BLaER1 (cell line): ENCODE measurements at regions not wholly inside any gene's neighbourhood (a gene's known extent, or its start where the extent isn't known, plus 50 kb on each side); places are given as distances from the start of the nearest gene placed in this dataset.
"Not testable (repeated sequence)": the region's sequence is repeated elsewhere in the genome, so short reads cannot be mapped to it uniquely, and the experiment has no call there.

Experiments used
- H3K27ac ChIP-seq: shearing (Covaris generic); formaldehyde crosslinking; 2 replicates; pipeline ENCODE4 v1.8.1; 2022
- H3K27me3 ChIP-seq: shearing (Covaris generic); formaldehyde crosslinking; 2 replicates; pipeline ENCODE4 v1.8.1; 2022
- H3K36me3 ChIP-seq: shearing (Covaris generic); formaldehyde crosslinking; 2 replicates; pipeline ENCODE4 v1.8.1; 2022
- H3K4me1 ChIP-seq: shearing (Covaris generic); formaldehyde crosslinking; 2 replicates; pipeline ENCODE4 v1.8.1; 2022
- H3K4me2 ChIP-seq: shearing (Covaris generic); formaldehyde crosslinking; 2 replicates; pipeline ENCODE4 v1.8.1; 2022
- H3K4me3 ChIP-seq: shearing (Covaris generic); formaldehyde crosslinking; 2 replicates; pipeline ENCODE4 v1.8.1; 2022
- H3K9ac ChIP-seq: shearing (Covaris generic); formaldehyde crosslinking; 2 replicates; pipeline ENCODE4 v1.8.1; 2022
- H3K9me3 ChIP-seq: shearing (Covaris generic); formaldehyde crosslinking; 2 replicates; pipeline ENCODE4 v1.8.1; 2022
- H4K20me1 ChIP-seq: shearing (Covaris generic); formaldehyde crosslinking; 2 replicates; pipeline ENCODE4 v1.8.1; 2022
- Cebpa-rat ChIP-seq: shearing (Covaris generic); IDR thresholded peaks from 2 replicates; pipeline ENCODE4 v1.8.1; 2022

DNA sequence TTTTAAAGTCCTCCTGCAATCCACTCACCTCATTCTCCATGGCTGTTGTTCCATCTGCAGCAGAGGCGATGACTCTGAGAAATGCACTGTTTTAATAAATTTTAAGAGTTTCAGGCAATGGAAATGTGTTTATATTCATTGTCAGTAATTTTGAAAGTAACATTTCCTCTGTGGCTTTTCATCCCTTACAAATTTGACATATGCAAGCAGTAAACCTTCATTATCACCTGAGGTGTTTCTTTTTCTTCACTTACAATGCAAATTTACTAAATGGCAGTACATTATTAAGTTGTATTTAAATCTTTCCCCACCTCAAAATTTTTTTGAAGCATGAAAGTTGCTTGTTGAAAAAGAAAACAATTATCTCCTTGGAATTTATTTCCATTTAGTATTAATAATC, 136.9 kb downstream of the DIRAS2 start:
- H3K4me3 ChIP-seq: no peak overlapping the region
- no peaks in the 10 kb centered on the region for H4K20me1 ChIP-seq
- H3K9me3 ChIP-seq: 0 out of 2 replicates have a peak, but pooled peaks cover 3% of the 10 kb centered on the region
- no peaks in the 10 kb centered on the region for H3K36me3 ChIP-seq
- no peak for TF ChIP-seq Cebpa-rat
- H3K27ac ChIP-seq: no peak overlapping the region
- no peaks in the 10 kb centered on the region for H3K27me3 ChIP-seq
- H3K4me1 ChIP-seq: no peaks in the 10 kb centered on the region
- no peak overlapping the region for H3K9ac ChIP-seq
- no peak overlapping the region for H3K4me2 ChIP-seq

DNA sequence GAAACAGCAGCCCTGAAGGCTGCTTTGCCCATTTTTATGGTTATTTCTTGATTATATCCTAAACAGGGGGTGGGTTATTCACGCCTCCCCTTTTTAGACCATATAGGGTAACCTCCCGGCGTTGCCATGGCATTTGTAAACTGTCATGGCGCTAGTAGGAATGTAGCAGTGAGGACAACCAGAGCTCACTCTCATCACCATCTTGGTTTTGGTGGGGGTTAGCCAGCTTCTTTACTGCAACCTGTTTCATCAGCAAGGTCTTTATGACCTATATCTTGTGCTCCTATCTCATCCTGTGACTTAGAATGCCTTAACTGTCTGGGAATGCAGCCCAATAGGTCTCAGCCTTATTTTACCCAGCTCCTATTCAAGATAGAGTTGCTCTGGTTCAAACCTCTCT, 136.2 kb downstream of the DIRAS2 start:
- not testable (repeated sequence) for H3K4me1 ChIP-seq, H3K9ac ChIP-seq, H3K36me3 ChIP-seq, H3K27ac ChIP-seq, H4K20me1 ChIP-seq, H3K9me3 ChIP-seq, H3K4me3 ChIP-seq, H3K4me2 ChIP-seq, H3K27me3 ChIP-seq

DNA sequence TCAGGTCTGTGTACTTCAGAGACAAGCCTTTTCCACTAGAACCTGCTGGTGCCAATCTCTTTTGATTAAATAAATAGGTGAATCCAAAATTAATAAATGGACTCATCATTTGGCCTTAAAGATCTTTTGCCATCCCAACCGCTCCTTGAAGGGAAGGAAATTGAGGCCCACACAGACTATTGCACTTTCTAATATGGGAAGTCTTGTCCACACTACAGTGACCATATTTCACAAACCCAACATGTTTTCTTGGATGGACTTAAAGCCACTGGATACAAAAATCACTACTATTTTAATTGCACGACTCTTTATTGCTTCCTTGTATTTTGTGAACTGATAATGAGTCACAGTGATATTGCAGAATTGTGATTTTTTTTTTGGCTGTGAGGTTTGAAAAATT, 135.0 kb downstream of the DIRAS2 start:
- Histone ChIP-seq H3K9ac (no peak overlapping the region), H4K20me1 (no peaks in the 10 kb centered on the region), H3K36me3 (no peaks in the 10 kb centered on the region), H3K9me3 (0 out of 2 replicates have a peak, but pooled peaks cover 3% of the 10 kb centered on the region), H3K4me1 (no peaks in the 10 kb centered on the region), H3K4me3 (no peak overlapping the region), H3K27me3 (no peaks in the 10 kb centered on the region), H3K4me2 (no peak overlapping the region), H3K27ac (no peak overlapping the region)
- TF ChIP-seq Cebpa-rat: no peak

DNA sequence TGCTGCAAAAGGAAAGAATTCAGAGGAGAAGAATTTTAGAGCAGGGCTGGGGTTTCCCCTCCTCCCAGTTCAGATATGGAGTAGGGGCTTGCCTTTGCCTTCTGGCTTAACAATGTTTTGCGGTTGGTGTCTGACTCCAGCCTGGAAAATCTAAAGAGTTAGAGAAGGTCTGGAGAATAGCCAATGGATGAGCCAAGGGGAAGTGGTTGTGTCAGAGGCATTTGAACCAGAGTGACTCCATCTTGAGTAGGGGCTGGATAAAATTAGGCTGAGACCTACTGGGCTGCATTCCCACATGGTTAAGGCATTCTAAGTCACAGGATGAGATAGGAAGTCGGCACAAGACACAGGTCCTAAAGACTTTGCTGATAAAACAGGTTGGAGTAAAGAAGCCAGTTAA, 133.7 kb downstream of the DIRAS2 start:
- Histone ChIP-seq H3K27me3 (no peaks in the 10 kb centered on the region), H3K9ac (no peak overlapping the region), H3K4me3 (no peak overlapping the region), H3K4me1 (no peaks in the 10 kb centered on the region), H3K27ac (no peak overlapping the region), H3K36me3 (no peaks in the 10 kb centered on the region), H3K4me2 (no peak overlapping the region), H4K20me1 (no peaks in the 10 kb centered on the region), H3K9me3 (no peaks in the 10 kb centered on the region)
- no peak for TF ChIP-seq Cebpa-rat

DNA sequence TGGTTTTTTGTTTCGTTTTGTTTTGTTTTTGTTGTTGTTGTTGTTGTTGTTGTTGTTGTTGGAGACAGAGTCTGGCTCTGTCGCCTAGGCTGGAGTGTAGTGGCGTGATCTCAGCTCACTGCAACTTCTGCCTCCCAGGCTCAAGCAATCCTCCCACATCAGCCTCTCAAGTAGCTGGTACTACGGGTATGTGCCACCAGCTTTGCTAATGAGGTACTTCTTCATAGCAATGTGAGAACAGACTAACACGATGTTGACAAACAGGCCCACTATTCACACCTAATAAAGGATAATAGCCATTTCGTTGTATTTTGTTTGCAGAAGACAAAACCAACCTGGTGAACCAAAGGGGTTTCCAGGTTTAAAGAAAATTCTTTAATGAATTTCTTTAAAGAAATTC, 130.9 kb downstream of the DIRAS2 start:
- no peak overlapping the region for H3K9ac ChIP-seq
- H3K27me3 ChIP-seq: no peaks in the 10 kb centered on the region
- no peaks in the 10 kb centered on the region for H4K20me1 ChIP-seq
- no peak overlapping the region for H3K4me3 ChIP-seq
- H3K27ac ChIP-seq: no peak overlapping the region
- no peaks in the 10 kb centered on the region for H3K4me1 ChIP-seq
- H3K36me3 ChIP-seq: no peaks in the 10 kb centered on the region
- no peaks in the 10 kb centered on the region for H3K9me3 ChIP-seq
- no peak overlapping the region for H3K4me2 ChIP-seq
- TF ChIP-seq Cebpa-rat: no peak

DNA sequence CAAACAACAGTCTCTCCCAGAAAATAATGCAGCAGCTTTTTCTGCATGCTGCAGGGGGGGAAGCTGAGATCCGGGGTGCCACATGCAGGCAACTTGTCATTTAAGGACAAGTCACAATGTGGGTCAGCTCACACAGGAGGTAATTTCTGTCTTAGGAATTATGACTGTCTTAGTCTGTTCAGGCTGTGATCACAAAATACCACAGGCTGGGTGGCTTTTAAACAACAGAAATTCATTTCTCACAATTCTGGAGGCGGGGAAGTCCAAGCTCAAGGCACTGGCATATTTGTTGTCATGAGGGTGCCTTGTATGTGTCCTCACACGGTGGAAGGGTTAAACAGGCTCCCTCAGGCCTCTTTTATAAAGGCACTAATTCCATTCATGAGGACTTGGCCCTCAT, 127.7 kb downstream of the DIRAS2 start:
- Histone ChIP-seq H3K27ac (no peak overlapping the region), H3K9me3 (no peaks in the 10 kb centered on the region)

DNA sequence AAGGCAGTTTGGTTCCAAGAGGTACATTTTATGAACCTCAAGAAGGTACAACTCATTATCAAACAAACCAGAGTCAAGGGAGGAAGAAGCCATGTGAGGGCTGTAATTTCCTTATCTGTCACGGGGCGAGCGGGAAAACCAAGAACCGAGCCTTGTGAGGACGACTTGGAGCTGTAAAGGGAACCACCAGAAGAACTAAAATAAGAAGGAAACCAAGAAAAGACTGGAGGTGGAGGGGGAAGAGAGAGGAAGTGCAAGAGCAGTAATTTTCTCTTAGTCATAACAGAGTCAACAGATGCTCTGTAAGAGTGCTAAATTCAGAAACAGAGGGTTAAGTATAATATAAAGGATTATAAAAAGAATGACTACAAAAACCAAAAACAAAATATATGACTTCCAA, 127.1 kb downstream of the DIRAS2 start:
- H4K20me1 ChIP-seq: no peaks in the 10 kb centered on the region
- TF ChIP-seq Cebpa-rat: no peak
- H3K27me3 ChIP-seq: no peaks in the 10 kb centered on the region
- H3K36me3 ChIP-seq: no peaks in the 10 kb centered on the region
- no peak overlapping the region for H3K27ac ChIP-seq
- H3K4me2 ChIP-seq: no peak overlapping the region
- H3K4me3 ChIP-seq: no peak overlapping the region
- H3K9me3 ChIP-seq: no peaks in the 10 kb centered on the region
- H3K9ac ChIP-seq: no peak overlapping the region
- no peaks in the 10 kb centered on the region for H3K4me1 ChIP-seq

More for the DNA sequence above, 127.7 kb downstream of the DIRAS2 start:
- Histone ChIP-seq H4K20me1 (no peaks in the 10 kb centered on the region), H3K36me3 (no peaks in the 10 kb centered on the region), H3K4me2 (no peak overlapping the region), H3K9ac (no peak overlapping the region), H3K27me3 (no peaks in the 10 kb centered on the region), H3K4me3 (no peak overlapping the region), H3K4me1 (no peaks in the 10 kb centered on the region)
- TF ChIP-seq Cebpa-rat: no peak

DNA sequence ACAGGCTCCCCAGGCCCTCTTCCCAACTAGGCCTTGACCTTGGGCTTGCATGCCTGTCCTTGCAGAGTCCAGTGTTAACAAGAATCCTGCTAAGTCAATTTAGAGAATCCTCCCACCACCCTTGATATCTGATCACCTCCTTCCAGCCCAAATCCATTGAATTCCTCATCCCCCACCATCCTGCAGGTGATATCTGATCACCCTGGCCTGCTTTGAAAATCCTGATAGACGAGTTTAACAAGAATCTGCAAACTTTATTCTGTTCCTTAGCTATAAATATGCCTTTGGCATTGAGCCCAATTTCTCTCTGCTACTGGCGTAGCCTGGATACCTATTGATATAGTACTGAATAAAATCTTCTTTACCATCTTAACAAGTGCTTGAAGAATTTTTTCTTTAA, 125.5 kb downstream of the DIRAS2 start:
- H4K20me1 ChIP-seq: no peaks in the 10 kb centered on the region
- H3K27ac ChIP-seq: no peak overlapping the region
- H3K4me3 ChIP-seq: no peak overlapping the region
- no peaks in the 10 kb centered on the region for H3K9me3 ChIP-seq
- H3K4me1 ChIP-seq: no peaks in the 10 kb centered on the region
- H3K4me2 ChIP-seq: no peak overlapping the region
- no peaks in the 10 kb centered on the region for H3K27me3 ChIP-seq
- H3K36me3 ChIP-seq: no peaks in the 10 kb centered on the region
- no peak overlapping the region for H3K9ac ChIP-seq
- no peak for TF ChIP-seq Cebpa-rat

DNA sequence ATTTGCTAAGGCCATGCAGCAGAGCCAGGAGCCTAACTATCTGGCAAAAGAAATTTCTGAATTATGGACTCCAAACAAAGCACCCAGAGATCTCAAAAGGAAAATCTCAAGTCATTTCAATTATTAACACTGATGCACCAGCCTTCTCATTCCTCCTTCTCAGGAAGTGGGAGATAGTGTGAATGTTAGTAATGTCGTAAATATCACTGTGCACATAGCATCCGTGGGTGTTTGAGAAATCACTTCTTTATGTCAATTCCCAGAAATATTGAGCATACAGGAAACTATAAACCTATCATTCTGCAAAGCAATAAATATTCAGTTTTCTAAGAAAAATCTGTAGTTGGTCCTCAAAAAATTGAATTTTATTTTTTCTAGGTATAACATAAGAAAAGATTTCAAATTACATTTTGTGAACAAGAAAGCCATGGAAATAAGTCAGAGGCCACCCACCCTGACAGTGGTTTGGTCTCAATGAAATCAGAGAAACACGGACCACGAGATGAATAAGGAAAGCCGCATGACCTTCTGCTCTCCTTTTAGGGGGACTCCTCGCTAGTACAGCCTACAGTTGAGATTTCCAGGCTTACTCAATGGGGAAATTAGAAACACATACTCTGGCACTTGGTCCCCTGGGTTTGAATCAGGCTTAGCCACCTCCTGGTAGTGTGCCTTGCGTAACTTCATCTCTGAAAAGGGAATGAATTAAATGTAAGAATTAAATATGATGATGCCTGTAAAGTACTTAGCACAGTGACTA, 120.6 kb downstream of the DIRAS2 start:
- H3K9ac ChIP-seq: no peak overlapping the region
- H3K4me3 ChIP-seq: no peak overlapping the region
- no peaks in the 10 kb centered on the region for H3K9me3 ChIP-seq
- no peak for TF ChIP-seq Cebpa-rat
- H3K27ac ChIP-seq: no peak overlapping the region
- no peaks in the 10 kb centered on the region for H4K20me1 ChIP-seq
- no peaks in the 10 kb centered on the region for H3K36me3 ChIP-seq
- no peaks in the 10 kb centered on the region for H3K4me1 ChIP-seq
- no peaks in the 10 kb centered on the region for H3K27me3 ChIP-seq
- H3K4me2 ChIP-seq: no peak overlapping the region

DNA sequence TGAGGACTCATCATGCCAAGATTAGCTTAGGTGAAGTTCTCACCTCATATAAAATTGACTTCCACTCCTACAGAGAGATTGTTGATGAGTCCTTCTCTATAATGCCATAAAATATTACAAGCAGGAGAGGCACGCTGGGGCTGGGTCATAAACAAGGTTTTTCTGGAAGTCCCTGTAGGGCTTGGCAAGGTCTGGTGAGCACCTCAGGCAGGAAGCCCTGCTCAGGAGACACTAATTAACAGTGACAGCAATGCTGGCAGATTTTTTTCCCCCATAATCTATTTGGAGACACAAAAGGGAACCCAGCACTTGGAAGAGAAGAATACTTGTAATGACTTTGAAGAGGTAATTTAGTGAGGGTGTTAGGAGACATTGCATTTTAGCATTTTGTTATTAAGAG, 118.7 kb downstream of the DIRAS2 start:
- Histone ChIP-seq H3K4me2 (no peak overlapping the region), H3K4me3 (no peak overlapping the region), H3K9me3 (no peaks in the 10 kb centered on the region), H3K4me1 (no peaks in the 10 kb centered on the region), H3K27me3 (no peaks in the 10 kb centered on the region), H3K27ac (no peak overlapping the region), H3K9ac (no peak overlapping the region), H3K36me3 (no peaks in the 10 kb centered on the region), H4K20me1 (no peaks in the 10 kb centered on the region)
- TF ChIP-seq Cebpa-rat: no peak

DNA sequence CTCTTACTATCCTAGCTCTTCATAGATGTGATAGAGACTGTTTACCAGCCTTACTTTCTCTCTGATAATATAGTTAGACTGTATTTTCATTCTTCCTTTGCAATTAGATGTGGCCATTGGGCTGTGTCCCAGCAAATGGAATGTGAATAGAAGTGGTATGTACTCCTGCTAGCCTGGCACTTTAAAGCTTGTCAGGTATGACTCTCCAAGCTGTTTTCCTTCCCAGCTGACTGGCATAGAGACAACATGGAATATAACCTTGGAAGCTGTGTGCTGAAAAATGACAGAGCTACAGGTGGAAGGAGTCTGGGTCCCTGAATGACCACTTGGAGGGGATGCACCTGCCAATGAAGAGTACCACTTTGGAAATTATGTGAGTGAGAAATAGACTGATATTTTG, 116.2 kb downstream of the DIRAS2 start:
- no peak overlapping the region for H3K4me3 ChIP-seq
- no peak overlapping the region for H3K27ac ChIP-seq
- H3K9ac ChIP-seq: no peak overlapping the region
- no peaks in the 10 kb centered on the region for H3K27me3 ChIP-seq
- H3K36me3 ChIP-seq: no peaks in the 10 kb centered on the region
- no peaks in the 10 kb centered on the region for H3K4me1 ChIP-seq
- TF ChIP-seq Cebpa-rat: no peak
- no peak overlapping the region for H3K4me2 ChIP-seq
- H4K20me1 ChIP-seq: no peaks in the 10 kb centered on the region
- H3K9me3 ChIP-seq: no peaks in the 10 kb centered on the region

DNA sequence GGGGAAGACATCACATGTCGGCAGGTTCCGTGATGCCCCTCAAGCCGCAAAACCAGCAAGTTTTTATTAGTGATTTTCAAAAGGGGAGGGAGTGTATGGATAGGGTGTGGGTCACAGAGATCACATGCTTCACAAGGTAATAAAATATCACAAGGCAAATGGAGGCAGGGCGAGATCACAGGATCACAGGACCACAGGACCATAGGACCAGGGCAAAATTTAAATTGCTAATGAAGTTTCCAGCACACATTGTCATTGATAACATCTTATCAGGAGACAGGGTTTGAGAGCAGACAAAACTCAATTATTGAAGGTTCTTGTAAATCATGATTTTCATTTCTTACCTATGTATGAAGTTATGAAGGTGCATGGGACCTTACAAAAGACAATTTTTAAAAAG, 106.5 kb downstream of the DIRAS2 start:
- not testable (repeated sequence) for H3K9ac ChIP-seq, H4K20me1 ChIP-seq, H3K4me1 ChIP-seq, H3K36me3 ChIP-seq, H3K4me2 ChIP-seq, H3K27me3 ChIP-seq, H3K4me3 ChIP-seq, H3K27ac ChIP-seq, H3K9me3 ChIP-seq
